HG02571 (cell line): ENCODE measurements at regions not wholly inside any gene's neighbourhood (a gene's known extent, or its start where the extent isn't known, plus 50 kb on each side); places are given as distances from the start of the nearest gene placed in this dataset.

Experiments
- ATAC-seq: cut with Tn5 transposase; IDR thresholded peaks from one replicate; pipeline ENCODE4 v1.9.1; 2021; ENCODE audit warnings: mild to moderate bottlenecking, moderate library complexity; ENCODE audit not compliant: unreplicated experiment

GRCh38 chr5:74408150-74409043, 232.1 kb downstream of the ENC1 start:
- ATAC-seq = no peak

- no peak for ATAC-seq
These were observed 232.8 kb downstream of the ENC1 start for GRCh38 chr5:74407701-74408100.

GRCh38 chr5:74406844-74407243, 233.7 kb downstream of the ENC1 start:
- ATAC-seq = no peak

GRCh38 chr5:74405593-74405992, 234.9 kb downstream of the ENC1 start:
- no peak for ATAC-seq

GRCh38 chr5:74404574-74405508, 235.7 kb downstream of the ENC1 start:
- no peak for ATAC-seq

GRCh38 chr5:74403771-74404170, 236.8 kb downstream of the ENC1 start:
- no peak for ATAC-seq

- no peak for ATAC-seq
These were observed 238.0 kb downstream of the ENC1 start for GRCh38 chr5:74402553-74402952.

- ATAC-seq = no peak
These were observed 238.6 kb downstream of the ENC1 start for GRCh38 chr5:74401946-74402320.

- ATAC-seq = no peak
These were observed 239.1 kb downstream of the ENC1 start for GRCh38 chr5:74401281-74401945.

- ATAC-seq = no peak
These were observed 240.5 kb downstream of the ENC1 start for GRCh38 chr5:74400067-74400466.

- ATAC-seq = no peak
These were observed 243.5 kb downstream of the ENC1 start for GRCh38 chr5:74396913-74397622.

GRCh38 chr5:74394916-74395880, 245.3 kb downstream of the ENC1 start:
- no peak for ATAC-seq

- no peak for ATAC-seq
These were observed 246.0 kb downstream of the ENC1 start for GRCh38 chr5:74394528-74394915.

- no peak for ATAC-seq
These were observed 246.6 kb downstream of the ENC1 start for GRCh38 chr5:74393943-74394342.

- ATAC-seq = no peak
These were observed 247.7 kb downstream of the ENC1 start for GRCh38 chr5:74392711-74393351.

- no peak for ATAC-seq
These were observed 249.1 kb downstream of the ENC1 start for GRCh38 chr5:74391410-74391809.

- no peak for ATAC-seq
These were observed 249.7 kb downstream of the ENC1 start for GRCh38 chr5:74390822-74391221.

- no peak for ATAC-seq
These were observed 250.3 kb downstream of the ENC1 start for GRCh38 chr5:74390306-74390637.
